HepG2 (cell line): ENCODE measurements at regions not wholly inside any gene's neighbourhood (a gene's known extent, or its start where the extent isn't known, plus 50 kb on each side); places are given as distances from the start of the nearest gene placed in this dataset.

ENCODE experiments used
- ATAC-seq: fragments of 200-7000 bp; cut with Tn5 transposase; 3 replicates; pipeline ENCODE4 v1.9.1; 2020; ENCODE audit warnings: mild to moderate bottlenecking, moderate library complexity
- BruUV-seq: library from RNA; stranded (reverse); fragments of 400-500 nt; replicated peaks from 2 replicates; lab custom pipeline; 2021; lab: Mats Ljungman, UMichigan
- CTCF ChIA-PET: fragments of 300-600 bp; formaldehyde crosslinking; extraction: SDS; loops from one replicate; lab custom pipeline; 2021; ENCODE audit warnings: low total read pairs, inconsistent platforms, low intra/inter-chr PET ratio; lab: Yijun Ruan, JAX
- POLR2A ChIA-PET: fragments of 350-600 bp; sonication (Branson Sonifier 250); formaldehyde crosslinking; loops from one replicate; lab custom pipeline; 2020; ENCODE audit warnings: antibody characterized with exemption, inconsistent platforms; lab: Yijun Ruan, JAX
- DNase-seq: peaks from one replicate; pipeline ENCODE4 v3.0.0-alpha.2; 2015; ENCODE audit warnings: low spot score
- FAIRE-seq: peaks from 3 replicates; lab custom pipeline; 2011; peaks lifted over from hg19 to GRCh38; lab: Jason Lieb, UNC
- H2AFZ ChIP-seq: one replicate; pipeline ENCODE4 v1.6.1; 2011; ENCODE audit warnings: low read length, inconsistent platforms
- H3K27ac ChIP-seq: fragments of 300-600 bp; 3 replicates; pipeline ENCODE4 v1.8.0; 2011; ENCODE audit warnings: mixed run types, mild to moderate bottlenecking, mixed read lengths, low read length, inconsistent platforms; ENCODE audit not compliant: insufficient read depth; ENCODE audit errors: extremely low read length
- H3K27me3 ChIP-seq, 2 experiments: fragments of 200-600 bp in 1 of 2; 2 replicates in 1 of 2; 3 replicates in 1 of 2; pipeline versions ENCODE4 v1.6.0 to v1.8.0; 2011; ENCODE audit warnings: low read length in 2 of 2, mild to moderate bottlenecking in 2 of 2, moderate library complexity in 2 of 2, inconsistent platforms in 1 of 2; ENCODE audit not compliant: insufficient read depth in 2 of 2, control insufficient read depth in 1 of 2
- H3K36me3 ChIP-seq, 2 experiments: fragments of 200-600 bp in 1 of 2; replicated peaks in 1 of 2; 2 replicates in 1 of 2; 3 replicates in 1 of 2; pipeline versions ENCODE4 v1.5.1 to v1.8.0; 2011; ENCODE audit warnings: low read length in 2 of 2, inconsistent platforms in 1 of 2; ENCODE audit not compliant: insufficient read depth in 2 of 2, control insufficient read depth in 1 of 2
- H3K4me1 ChIP-seq: 2 replicates; pipeline ENCODE4 v1.5.1; 2012; ENCODE audit warnings: low read length, inconsistent platforms; ENCODE audit not compliant: insufficient read depth
- H3K4me2 ChIP-seq: 2 replicates; pipeline ENCODE4 v1.6.0; 2011; ENCODE audit warnings: low read depth, low read length, inconsistent platforms
- H3K4me3 ChIP-seq, 3 experiments: fragments of 200-600 bp in 1 of 3; sonication (generic), shearing (Covaris generic) in 1 of 3; replicated peaks in 1 of 3; 2 replicates each; pipeline ENCODE4 v1.5.1; 2011 to 2016; ENCODE audit warnings: low read length in 3 of 3, inconsistent platforms in 2 of 3, low read depth in 2 of 3, mild to moderate bottlenecking in 2 of 3, control low read depth in 1 of 3, mixed read lengths in 1 of 3; ENCODE audit not compliant: insufficient read depth in 1 of 3
- H3K79me2 ChIP-seq: one replicate; pipeline ENCODE4 v1.6.1; 2011; ENCODE audit warnings: low read length, inconsistent platforms; ENCODE audit not compliant: insufficient read depth
- H3K9ac ChIP-seq: 2 replicates; pipeline ENCODE4 v1.6.0; 2011; ENCODE audit warnings: mild to moderate bottlenecking, low read depth, low read length, inconsistent platforms; ENCODE audit not compliant: insufficient read depth
- H3K9me3 ChIP-seq: 2 replicates; pipeline ENCODE4 v1.5.1; 2012; ENCODE audit warnings: mild to moderate bottlenecking, low read length
- H4K20me1 ChIP-seq: 2 replicates; pipeline ENCODE4 v1.6.0; 2011; ENCODE audit warnings: inconsistent platforms, mild to moderate bottlenecking, low read length, moderate library complexity; ENCODE audit not compliant: insufficient read depth
- AHR ChIP-seq: IDR thresholded peaks from 2 replicates; pipeline ENCODE4 v1.6.1; 2018; ENCODE audit warnings: missing genetic modification reagents, missing compliant biosample characterization
- BRCA1 ChIP-seq: sonication (generic); formaldehyde crosslinking; IDR thresholded peaks from 2 replicates; pipeline ENCODE4 v1.4.0; 2020; ENCODE audit warnings: missing genetic modification reagents
- CREBL2 ChIP-seq: sonication (generic); formaldehyde crosslinking; IDR thresholded peaks from 2 replicates; pipeline ENCODE4 v1.8.1; 2023; ENCODE audit warnings: missing genetic modification reagents, mild to moderate bottlenecking, borderline replicate concordance
- FOXP4 ChIP-seq: sonication (generic); formaldehyde crosslinking; IDR thresholded peaks from 2 replicates; pipeline ENCODE4 v1.4.0; 2020; ENCODE audit warnings: missing genetic modification reagents
- HCFC1 ChIP-seq: fragments of 150-350 bp; IDR thresholded peaks from 2 replicates; pipeline ENCODE4 v1.6.1; 2014; ENCODE audit warnings: low read depth, low read length
- JDP2 ChIP-seq: sonication (generic); formaldehyde crosslinking; IDR thresholded peaks from 2 replicates; pipeline ENCODE4 v1.8.1; 2022; ENCODE audit warnings: missing genetic modification reagents, borderline replicate concordance
- JUNB ChIP-seq: sonication (generic); formaldehyde crosslinking; IDR thresholded peaks from 2 replicates; pipeline ENCODE4 v1.8.0; 2022; ENCODE audit warnings: missing genetic modification reagents, mild to moderate bottlenecking, borderline replicate concordance
- KDM3A ChIP-seq: IDR thresholded peaks from 2 replicates; pipeline ENCODE4 v1.6.1; 2018; ENCODE audit warnings: low read depth, missing compliant biosample characterization
- KLF15 ChIP-seq: sonication (generic); formaldehyde crosslinking; IDR thresholded peaks from 2 replicates; pipeline ENCODE4 v1.8.1; 2023; ENCODE audit warnings: borderline replicate concordance, mild to moderate bottlenecking, inconsistent platforms, missing genetic modification reagents, mixed read lengths
- MBD4 ChIP-seq: IDR thresholded peaks from 2 replicates; pipeline ENCODE4 v1.6.1; 2012; ENCODE audit warnings: low read length, inconsistent platforms, borderline replicate concordance
- NR2F1 ChIP-seq, 2 experiments: fragments of 450-650 bp in 1 of 2; formaldehyde crosslinking in 1 of 2; IDR thresholded peaks; 2 replicates each; pipeline versions ENCODE4 v1.5.0 to v1.6.1; 2016 to 2020; ENCODE audit warnings: mild to moderate bottlenecking in 1 of 2, missing compliant biosample characterization in 1 of 2, missing genetic modification reagents in 1 of 2, moderate library complexity in 1 of 2
- POLR2A ChIP-seq, 2 experiments: IDR thresholded peaks; 2 replicates each; pipeline ENCODE4 v1.6.1; 2011; ENCODE audit warnings: low read depth in 2 of 2, low read length in 2 of 2, mild to moderate bottlenecking in 1 of 2, moderate library complexity in 1 of 2; ENCODE audit not compliant: insufficient read depth in 1 of 2
- SIN3A ChIP-seq: IDR thresholded peaks from 2 replicates; pipeline ENCODE4 v1.6.1; 2011; ENCODE audit warnings: low read depth, mild to moderate bottlenecking, control low read depth, low read length, borderline replicate concordance
- ZNF451 ChIP-seq: sonication (generic); formaldehyde crosslinking; IDR thresholded peaks from 2 replicates; pipeline ENCODE4 v1.5.0; 2020; ENCODE audit warnings: mild to moderate bottlenecking, missing genetic modification reagents
- ZNF841 ChIP-seq: sonication (generic); formaldehyde crosslinking; IDR thresholded peaks from 2 replicates; pipeline ENCODE4 v1.8.1; 2023; ENCODE audit warnings: missing genetic modification reagents, borderline replicate concordance
- WGBS: methylation state at CpG from one replicate; pipeline ENCODE4 v1.1.6; 2017; ENCODE audit warnings: low lambda C conversion rate; 5-methylcytosine and 5-hydroxymethylcytosine counted together
- in situ Hi-C: cut with HindIII; loops from 2 replicates; pipeline ENCODE4 v1.10.0; 2017; ENCODE audit warnings: low pct_unique_long_range_greater_than_20kb; ENCODE audit not compliant: extremely low pct_ligation_motif_present
- intact Hi-C: fragments of 100-400 bp; cut with micrococcal nuclease; formaldehyde crosslinking; loops from one replicate; pipeline ENCODE4 v1.10.0; 2022; ENCODE audit not compliant: unreplicated experiment
- TF ChIP-seq, protein P1 (sequence below): sonication (generic); formaldehyde crosslinking; IDR thresholded peaks from 2 replicates; pipeline ENCODE4 v1.8.1; 2023; ENCODE audit warnings: mild to moderate bottlenecking, inconsistent platforms, moderate library complexity, missing genetic modification reagents, borderline replicate concordance
- TF ChIP-seq, protein P2 (sequence below): IDR thresholded peaks from 2 replicates; pipeline ENCODE4 v1.6.1; 2016; ENCODE audit warnings: low read depth, borderline replicate concordance

DNA sequence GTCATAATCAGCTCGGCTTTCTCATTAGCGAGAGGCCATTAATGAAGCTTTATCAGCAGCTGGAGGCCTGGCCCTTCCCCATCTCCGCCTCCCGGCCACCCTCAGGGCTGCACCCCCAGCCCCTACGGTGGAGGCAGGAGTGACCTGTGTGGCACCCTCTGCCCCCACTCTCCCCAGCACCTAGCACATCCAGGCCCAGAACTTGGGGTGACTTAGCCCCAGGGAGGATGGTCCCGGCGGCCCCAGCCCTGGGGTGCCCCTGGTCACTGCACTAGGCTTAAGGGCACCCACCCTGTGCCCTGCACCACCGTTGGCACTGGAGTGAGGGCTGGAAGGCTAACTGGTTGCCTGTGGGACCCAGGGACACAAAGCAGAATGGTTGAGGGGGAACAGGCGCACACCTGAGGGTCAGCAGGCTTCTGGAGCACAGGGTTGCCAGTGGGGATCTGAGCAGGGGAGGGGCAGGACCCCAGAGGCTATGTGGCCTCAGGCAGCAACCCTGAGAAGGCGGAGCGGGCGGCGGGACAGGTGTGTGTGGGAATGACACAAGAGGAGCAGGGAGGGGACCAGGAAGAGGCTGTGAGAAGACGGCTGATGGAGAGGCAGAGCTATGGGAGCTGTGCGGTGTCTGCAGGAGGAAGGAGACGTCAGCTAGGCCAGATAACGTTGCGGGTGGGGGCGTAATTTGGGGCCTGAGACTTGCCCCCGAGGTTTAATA, 120.2 kb downstream of the FAM53A start:
- no peak for ATAC-seq
- Histone ChIP-seq H3K79me2 (no peaks in the 10 kb centered on the region), H3K27ac (no peak overlapping the region), H3K9ac (no peak overlapping the region), H4K20me1 (0 out of 2 replicates have a peak, but pooled peaks cover 3% of the 10 kb centered on the region), H3K4me2 (no peak overlapping the region), H3K9me3 (no peaks in the 10 kb centered on the region), H3K36me3 (no peaks in the 10 kb centered on the region), H3K4me3 (no peak overlapping the region), H3K4me1 (peaks cover 12% of the 10 kb centered on the region; the same call in 1 of the 2 replicates), H3K27me3 (peaks cover 18 to 74% of the 10 kb centered on the region in 2 experiments), H2AFZ (no peak overlapping the region)
- POLR2A ChIA-PET, result no interaction called here
- intact Hi-C loops (no loop called here), in situ Hi-C loops (no loop called here)
- CTCF ChIA-PET, result no interaction called here
- no TSS peak for BruUV-seq
- FAIRE-seq, result no peak
- TF ChIP-seq ZNF451 (CRISPR knock-in tag), result no peak
- no peak for TF ChIP-seq AHR (CRISPR knock-in tag)
- no peak for TF ChIP-seq JDP2 (CRISPR knock-in tag)
- TF ChIP-seq, protein P1, sequence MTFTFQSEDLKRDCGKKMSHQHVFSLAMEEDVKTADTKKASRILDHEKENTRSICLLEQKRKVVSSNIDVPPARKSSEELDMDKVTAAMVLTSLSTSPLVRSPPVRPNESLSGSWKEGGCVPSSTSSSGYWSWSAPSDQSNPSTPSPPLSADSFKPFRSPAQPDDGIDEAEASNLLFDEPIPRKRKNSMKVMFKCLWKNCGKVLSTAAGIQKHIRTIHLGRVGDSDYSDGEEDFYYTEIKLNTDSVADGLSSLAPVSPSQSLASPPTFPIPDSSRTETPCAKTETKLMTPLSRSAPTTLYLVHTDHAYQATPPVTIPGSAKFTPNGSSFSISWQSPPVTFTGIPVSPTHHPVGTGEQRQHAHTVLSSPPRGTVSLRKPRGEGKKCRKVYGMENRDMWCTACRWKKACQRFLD (CRISPR knock-in tag), result no peak
- no peak for TF ChIP-seq BRCA1 (CRISPR knock-in tag)
- TF ChIP-seq POLR2A (IDR thresholded peaks at IDR 0.05; ENCODE audit: insufficient read depth in 1 of 2, low read depth in 2 of 2, low read length in 2 of 2), result no peak
- TF ChIP-seq KDM3A (CRISPR knock-in tag), result no peak
- TF ChIP-seq, protein P2, sequence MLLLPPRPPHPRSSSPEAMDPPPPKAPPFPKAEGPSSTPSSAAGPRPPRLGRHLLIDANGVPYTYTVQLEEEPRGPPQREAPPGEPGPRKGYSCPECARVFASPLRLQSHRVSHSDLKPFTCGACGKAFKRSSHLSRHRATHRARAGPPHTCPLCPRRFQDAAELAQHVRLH, result no peak
- no peak for TF ChIP-seq NR2F1 (CRISPR knock-in tag; IDR thresholded peaks at IDR 0.05)
- TF ChIP-seq FOXP4 (CRISPR knock-in tag), result no peak
- no peak for TF ChIP-seq HCFC1
- no peak for TF ChIP-seq JUNB (CRISPR knock-in tag)
- TF ChIP-seq SIN3A, result no peak
- no peak for TF ChIP-seq MBD4
- TF ChIP-seq ZNF841 (CRISPR knock-in tag), result no peak
- no peak for TF ChIP-seq KLF15 (CRISPR knock-in tag)
- TF ChIP-seq CREBL2 (CRISPR knock-in tag), result no peak
- no peak for DNase-seq
- 10% methylated on average over 12 of the region's 20 CpGs for WGBS
